ENCODE measurements at regions not wholly inside any gene's neighbourhood (a gene's known extent, or its start where the extent isn't known, plus 50 kb on each side); places are given as distances from the start of the nearest gene placed in this dataset.

DNA sequence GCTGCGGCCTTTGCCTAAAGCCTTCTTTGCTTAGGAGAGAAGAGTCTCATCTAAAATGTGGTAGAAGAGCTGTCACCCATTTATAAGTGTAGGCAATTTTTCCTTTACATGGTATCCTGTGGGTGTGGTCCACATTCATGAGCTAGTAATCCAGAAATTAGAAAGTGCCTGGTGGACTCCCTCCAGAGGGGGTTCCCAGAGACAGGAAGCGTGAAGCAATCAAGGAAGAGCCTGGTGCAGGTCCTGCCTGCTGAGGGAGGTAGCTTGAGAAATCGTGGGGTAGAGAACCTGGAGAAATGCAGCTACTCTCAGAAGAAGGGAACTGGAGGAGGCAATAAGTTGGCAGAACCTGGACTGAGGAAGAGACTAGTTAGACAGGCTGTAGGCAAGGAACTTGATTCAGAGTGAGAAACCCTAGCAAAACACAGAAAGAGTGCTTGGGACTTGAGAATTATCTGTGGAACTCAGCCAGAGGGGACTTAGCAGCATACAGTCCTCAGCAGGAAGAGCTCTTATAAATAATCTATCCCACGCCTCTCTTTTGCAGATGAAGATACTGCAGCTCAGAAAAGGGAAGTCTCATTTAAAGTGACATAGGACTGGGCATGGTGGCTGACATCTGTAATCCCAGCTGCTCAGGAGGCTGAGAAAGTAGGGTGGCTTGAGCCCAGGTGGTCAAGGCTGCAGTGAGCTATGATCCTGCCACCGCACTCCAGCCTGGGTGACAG is 182.4 kb upstream of the CCND2 start:
- no peak for ATAC-seq (ENCODE audit: low read depth)
- no peak overlapping the region for H3K9ac ChIP-seq (ENCODE audit: low read depth, low read length)
- H3K27me3 ChIP-seq (ENCODE audit: control insufficient read depth, insufficient read depth, low read length): peaks cover 2% of the 10 kb centered on the region; the same call in 1 of the 2 replicates
- H3K9me3 ChIP-seq (ENCODE audit: control insufficient read depth, insufficient read depth, low read length): no peaks in the 10 kb centered on the region
- H3K14ac ChIP-seq (replicated peaks; ENCODE audit: low read depth, low read length): no peak overlapping the region
- no peak overlapping the region for H2BK5ac ChIP-seq (ENCODE audit: low read depth, low read length, poor library complexity, severe bottlenecking)
- no peaks in the 10 kb centered on the region for H3K36me3 ChIP-seq (ENCODE audit: control insufficient read depth, insufficient read depth, low read length)
- no peak overlapping the region for H3K56ac ChIP-seq (ENCODE audit: extremely low read depth, insufficient read depth, low read length)
- H3K4ac ChIP-seq (ENCODE audit: low read depth, low read length): no peak overlapping the region
- H2AFZ ChIP-seq (replicated peaks; ENCODE audit: low read length, poor library complexity): no peak overlapping the region
- ChIA-PET CTCF (interaction anchor here (1.0 kb wide), 1 partner anchor 16 kb away, joined by 3 read pairs; no protein-coding TSS in a partner anchor), POLR2A (ENCODE audit: unreplicated experiment) (no interaction called here)
- H4K8ac ChIP-seq (ENCODE audit: low read depth in 2 of 2, low read length in 2 of 2): no peak overlapping the region
- dilution Hi-C loops (cut with HindIII; ENCODE audit: low sequenced_read_pairs, unreplicated experiment) (no loop called here), intact Hi-C loops (cut with micrococcal nuclease) (no loop called here), in situ Hi-C loops (cut with MboI; ENCODE audit: low sequenced_read_pairs) (no loop called here)
- no peak overlapping the region for H4K5ac ChIP-seq (ENCODE audit: low read depth, low read length)
- no peak overlapping the region for H2BK20ac ChIP-seq (ENCODE audit: low read depth, low read length)
- no TSS peak for BruUV-seq (replicated peaks)
- H3K4me3 ChIP-seq (ENCODE audit: insufficient read depth, low read depth, low read length): no peak overlapping the region
- TF ChIP-seq POLR2A (IDR thresholded peaks at IDR 0.05; ENCODE audit: low read depth, low read length): no peak
- TF ChIP-seq CTCF (conservative IDR thresholded peaks at IDR 0.05; ENCODE audit: low read depth, low read length): no peak
- TF ChIP-seq NFE2L2 (IDR thresholded peaks at IDR 0.05; ENCODE audit: low read depth, low read length): no peak
- no peak for TF ChIP-seq CEBPB (IDR thresholded peaks at IDR 0.05; ENCODE audit: low read depth, low read length)
- no peak for TF ChIP-seq MAZ (IDR thresholded peaks at IDR 0.05; ENCODE audit: borderline replicate concordance, low read depth, low read length)
- TF ChIP-seq MAFK (IDR thresholded peaks at IDR 0.05; ENCODE audit: low read depth, low read length): no peak
- TF ChIP-seq FOS (IDR thresholded peaks at IDR 0.05; ENCODE audit: low read depth, low read length): no peak
- TF ChIP-seq, protein P1, sequence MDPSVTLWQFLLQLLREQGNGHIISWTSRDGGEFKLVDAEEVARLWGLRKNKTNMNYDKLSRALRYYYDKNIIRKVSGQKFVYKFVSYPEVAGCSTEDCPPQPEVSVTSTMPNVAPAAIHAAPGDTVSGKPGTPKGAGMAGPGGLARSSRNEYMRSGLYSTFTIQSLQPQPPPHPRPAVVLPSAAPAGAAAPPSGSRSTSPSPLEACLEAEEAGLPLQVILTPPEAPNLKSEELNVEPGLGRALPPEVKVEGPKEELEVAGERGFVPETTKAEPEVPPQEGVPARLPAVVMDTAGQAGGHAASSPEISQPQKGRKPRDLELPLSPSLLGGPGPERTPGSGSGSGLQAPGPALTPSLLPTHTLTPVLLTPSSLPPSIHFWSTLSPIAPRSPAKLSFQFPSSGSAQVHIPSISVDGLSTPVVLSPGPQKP (IDR thresholded peaks at IDR 0.05; ENCODE audit: borderline replicate concordance, low read depth, low read length): no peak
- TF ChIP-seq BHLHE40 (IDR thresholded peaks at IDR 0.05; ENCODE audit: low read depth, low read length): no peak
- TF ChIP-seq SMC3 (IDR thresholded peaks at IDR 0.05; ENCODE audit: low read depth, low read length): no peak
- no peak for TF ChIP-seq RAD21 (IDR thresholded peaks at IDR 0.05; ENCODE audit: low read length)
- no peak overlapping the region for H2BK15ac ChIP-seq (ENCODE audit: low read depth, low read length)
- no peak overlapping the region for H3K23ac ChIP-seq (ENCODE audit: low read depth, low read length)
- no peak overlapping the region for H4K91ac ChIP-seq (ENCODE audit: insufficient read depth, low read depth, low read length)
- no peak overlapping the region for H3K27ac ChIP-seq (ENCODE audit: insufficient read depth, low read length)
- DNase-seq: no peak
- H2BK120ac ChIP-seq (ENCODE audit: low read depth, low read length): no peak overlapping the region
- no peak overlapping the region for H2AK9ac ChIP-seq (replicated peaks; ENCODE audit: low read depth, low read length, poor library complexity)
- no peaks in the 10 kb centered on the region for H4K20me1 ChIP-seq (ENCODE audit: insufficient read depth, low read length)
- H3K4me1 ChIP-seq (ENCODE audit: control insufficient read depth, insufficient read depth, low read length): no peaks in the 10 kb centered on the region
- no peak overlapping the region for H2AK5ac ChIP-seq (ENCODE audit: low read depth, low read length)
- no peaks in the 10 kb centered on the region for H3K79me1 ChIP-seq (ENCODE audit: low read depth in 1 of 2, low read length in 2 of 2)
- no peaks in the 10 kb centered on the region for H3K9me1 ChIP-seq (ENCODE audit: insufficient read depth, low read length)
- H3K4me2 ChIP-seq (ENCODE audit: low read depth, low read length): no peak overlapping the region
- WGBS, 2 experiments (ENCODE audit: extremely low coverage in 2 of 2, insufficient read length in 1 of 2): 47% methylated on average over 2 of the region's 5 CpGs; no CpG with 5 or more reads in 1 of the 2 experiments
- no peak overlapping the region for H3K18ac ChIP-seq (ENCODE audit: low read depth, low read length)

All from IMR-90 (cell line).